ENCODE measurements at regions not wholly inside any gene's neighbourhood (a gene's known extent, or its start where the extent isn't known, plus 50 kb on each side); places are given as distances from the start of the nearest gene placed in this dataset.

DNA sequence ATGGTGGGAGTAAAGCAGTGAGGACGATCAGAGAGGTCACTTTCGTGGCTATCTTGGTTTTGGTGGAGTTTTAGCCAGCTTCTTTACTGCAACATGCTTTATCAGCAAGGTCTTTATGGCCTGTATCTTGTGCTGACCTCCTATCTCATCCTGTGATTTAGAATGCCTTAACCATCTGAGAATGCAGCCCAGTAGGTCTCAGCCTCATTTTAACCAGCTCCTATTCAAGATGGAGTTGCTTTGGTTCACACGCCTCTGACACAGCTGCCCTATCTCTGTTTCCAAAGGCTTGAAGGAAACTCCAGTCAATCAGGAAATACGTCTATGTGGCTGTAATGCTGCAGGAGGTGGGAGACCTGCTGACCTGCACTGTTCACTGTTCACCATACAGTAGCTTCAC lies 146.1 kb upstream of the POGK start:
- H3K9ac ChIP-seq (replicated peaks in 1 of 4; ENCODE audit: extremely low read depth in 1 of 4, low read depth in 3 of 4, low read length in 3 of 4) = no peak overlapping the region
- H3K27ac ChIP-seq (ENCODE audit: low read depth, low read length) = no peak overlapping the region
- H3K4me1 ChIP-seq (replicated peaks in 1 of 4; ENCODE audit: control insufficient read depth in 3 of 4, insufficient read depth in 4 of 4, low read length in 3 of 4) = no peaks in the 10 kb centered on the region
- H3K36me3 ChIP-seq (ENCODE audit: control insufficient read depth in 2 of 4, insufficient read depth in 4 of 4, low read length in 3 of 4) = no peaks in the 10 kb centered on the region
- no peak overlapping the region for H2BK20ac ChIP-seq (ENCODE audit: low read length)
- ChIA-PET CTCF (ENCODE audit: partially characterized antibody) (no interaction called here), POLR2A (ENCODE audit: partially characterized antibody) (no interaction called here)
- FAIRE-seq (no peak), DNase-seq (ENCODE audit: low read depth in 1 of 2, low spot score in 2 of 2) (no peak)
- H2BK12ac ChIP-seq (ENCODE audit: low read depth, low read length) = no peak overlapping the region
- no peaks in the 10 kb centered on the region for H3K23me2 ChIP-seq (ENCODE audit: low read depth, low read length)
- H3K14ac ChIP-seq (ENCODE audit: insufficient read length) = no peak overlapping the region
- H3K27me3 ChIP-seq (replicated peaks in 1 of 4; ENCODE audit: control insufficient read depth in 3 of 4, extremely low read depth in 1 of 4, insufficient read depth in 3 of 4, low read length in 3 of 4) = no peaks in the 10 kb centered on the region
- H4K91ac ChIP-seq (replicated peaks; ENCODE audit: insufficient read length, low read length) = no peak overlapping the region
- H3K4me3 ChIP-seq (ENCODE audit: extremely low read depth in 1 of 4, insufficient read depth in 2 of 4, low read depth in 3 of 4, low read length in 4 of 4) = no peak overlapping the region
- TF ChIP-seq SP2 (IDR thresholded peaks at IDR 0.05; ENCODE audit: low read length) (no peak), SIX5 (IDR thresholded peaks at IDR 0.05; ENCODE audit: low read depth, low read length) (no peak), SIN3A (conservative IDR thresholded peaks at IDR 0.05 in 1 of 2, IDR thresholded peaks at IDR 0.05 in 1 of 2; ENCODE audit: low read depth in 1 of 2, low read length in 2 of 2) (no peak), BRCA1 (IDR thresholded peaks at IDR 0.05; ENCODE audit: low read depth, low read length) (no peak), NANOG (IDR thresholded peaks at IDR 0.05; ENCODE audit: insufficient read depth, low read depth, low read length, poor library complexity, severe bottlenecking) (no peak), CHD2 (IDR thresholded peaks at IDR 0.05; ENCODE audit: low read length) (no peak), BCL11A (IDR thresholded peaks at IDR 0.05; ENCODE audit: low read depth in 2 of 2, low read length in 2 of 2) (no peak), POLR2A (IDR thresholded peaks at IDR 0.05; ENCODE audit: control extremely low read depth in 1 of 2, low read depth in 2 of 2, low read length in 2 of 2) (no peak), RBBP5 (IDR thresholded peaks at IDR 0.05; ENCODE audit: borderline replicate concordance, low read depth, low read length) (no peak)
- WGBS, 2 experiments (ENCODE audit: extremely low coverage in 1 of 2, insufficient coverage in 1 of 2, insufficient read length in 1 of 2, insufficient replicate concordance in 2 of 2, low coverage in 1 of 2, low lambda C conversion rate in 2 of 2, missing lambda C conversion rate in 1 of 2) = 85% methylated on average over 4 of the region's 4 CpGs; no CpG with 5 or more reads in 1 of the 2 experiments
- no peak overlapping the region for H3K4me2 ChIP-seq (ENCODE audit: insufficient read depth in 1 of 2, low read depth in 2 of 2, low read length in 2 of 2)
- no peak overlapping the region for H2BK120ac ChIP-seq (replicated peaks; ENCODE audit: low read depth, low read length)
- no peaks in the 10 kb centered on the region for H3K79me2 ChIP-seq (ENCODE audit: control insufficient read depth in 1 of 2, insufficient read depth in 2 of 2, low read length in 2 of 2)
- H2BK5ac ChIP-seq (ENCODE audit: low read depth, low read length) = no peak overlapping the region
- no peak overlapping the region for H3K4ac ChIP-seq (replicated peaks; ENCODE audit: insufficient read length, low read depth, low read length)
- no peak overlapping the region for H2AFZ ChIP-seq (ENCODE audit: low read length)
- H3K9me3 ChIP-seq (ENCODE audit: insufficient read depth in 2 of 2, low read depth in 1 of 2, low read length in 1 of 2) = no peaks in the 10 kb centered on the region
- no peak overlapping the region for H3K23ac ChIP-seq (ENCODE audit: insufficient read length)
- no peak overlapping the region for H3K56ac ChIP-seq (replicated peaks; ENCODE audit: insufficient read length, low read depth, low read length)
- H2BK15ac ChIP-seq (ENCODE audit: low read length) = no peak overlapping the region
- H3K18ac ChIP-seq (ENCODE audit: extremely low read depth, low read length) = no peak overlapping the region
- no peak overlapping the region for H4K8ac ChIP-seq (ENCODE audit: extremely low read depth, insufficient read depth, low read length)
- H4K5ac ChIP-seq (ENCODE audit: insufficient read length, low read depth, low read length) = no peak overlapping the region
- H4K20me1 ChIP-seq (replicated peaks in 1 of 2; ENCODE audit: control insufficient read depth in 1 of 2, insufficient read depth in 2 of 2, low read length in 2 of 2) = no peaks in the 10 kb centered on the region
- H3K79me1 ChIP-seq (ENCODE audit: low read depth, low read length) = no peaks in the 10 kb centered on the region
- H2AK5ac ChIP-seq (ENCODE audit: low read depth, low read length) = no peak overlapping the region

Measured in H1 (cell line).